ENCODE measurements at regions not wholly inside any gene's neighbourhood (a gene's known extent, or its start where the extent isn't known, plus 50 kb on each side); places are given as distances from the start of the nearest gene placed in this dataset.

GRCh38 chr15:37483779-37484178, 383.4 kb upstream of the MEIS2 start:
- intact Hi-C loops (cut with micrococcal nuclease) = no loop called here
- H3K9me3 Mint-ChIP-seq = peaks cover 3% of the 10 kb centered on the region
- DNase-seq = no peak
- H3K27ac Mint-ChIP-seq = no peak overlapping the region
- no peaks in the 10 kb centered on the region for H3K27me3 Mint-ChIP-seq (ENCODE audit: low read depth)
- H3K4me3 Mint-ChIP-seq = no peak overlapping the region
- H3K36me3 Mint-ChIP-seq (ENCODE audit: low read depth) = no peaks in the 10 kb centered on the region
- no peaks in the 10 kb centered on the region for H3K4me1 Mint-ChIP-seq (ENCODE audit: low read depth)
- CTCF ChIA-PET = no interaction called here

DNA sequence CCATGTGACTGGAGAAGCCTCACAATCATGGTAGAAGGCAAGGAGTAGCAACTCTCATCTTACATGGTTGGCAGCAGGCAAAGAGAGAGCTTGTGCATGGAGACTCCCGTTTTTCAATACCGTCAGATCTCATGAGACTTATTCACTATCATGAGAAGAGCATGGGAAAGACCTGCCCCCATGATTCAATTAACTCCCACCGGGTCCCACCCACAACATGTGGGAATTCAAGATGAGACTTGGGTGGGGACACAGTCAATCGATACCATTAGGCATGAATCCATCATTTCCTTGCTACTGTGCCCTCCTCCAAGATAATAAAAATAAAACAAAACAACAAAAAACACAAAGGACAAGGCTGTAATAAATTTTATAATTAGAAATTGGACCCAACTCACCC, 384.7 kb upstream of the MEIS2 start:
- no peak for DNase-seq
- Mint-ChIP-seq H3K36me3 (ENCODE audit: low read depth) (no peaks in the 10 kb centered on the region), H3K27me3 (ENCODE audit: low read depth) (no peaks in the 10 kb centered on the region), H3K9me3 (peaks cover 3% of the 10 kb centered on the region), H3K4me3 (no peak overlapping the region), H3K27ac (no peak overlapping the region), H3K4me1 (ENCODE audit: low read depth) (no peaks in the 10 kb centered on the region)
- CTCF ChIA-PET = no interaction called here
- intact Hi-C loops (cut with micrococcal nuclease) = no loop called here

- intact Hi-C loops (cut with micrococcal nuclease) = no loop called here
- no peak overlapping the region for H3K4me3 Mint-ChIP-seq
- no peak overlapping the region for H3K27ac Mint-ChIP-seq
- no peaks in the 10 kb centered on the region for H3K4me1 Mint-ChIP-seq (ENCODE audit: low read depth)
- DNase-seq = no peak
- H3K36me3 Mint-ChIP-seq (ENCODE audit: low read depth) = no peaks in the 10 kb centered on the region
- CTCF ChIA-PET = no interaction called here
- H3K9me3 Mint-ChIP-seq = no peaks in the 10 kb centered on the region
- H3K27me3 Mint-ChIP-seq (ENCODE audit: low read depth) = no peaks in the 10 kb centered on the region
Measured at GRCh38 chr15:37490707-37491106, 390.4 kb upstream of the MEIS2 start.

- CTCF ChIA-PET = no interaction called here
- no peak overlapping the region for H3K27ac Mint-ChIP-seq
- no peaks in the 10 kb centered on the region for H3K4me1 Mint-ChIP-seq (ENCODE audit: low read depth)
- H3K9me3 Mint-ChIP-seq = no peaks in the 10 kb centered on the region
- no peak overlapping the region for H3K4me3 Mint-ChIP-seq
- no peak for DNase-seq
- no peaks in the 10 kb centered on the region for H3K36me3 Mint-ChIP-seq (ENCODE audit: low read depth)
- intact Hi-C loops (cut with micrococcal nuclease) = no loop called here
- H3K27me3 Mint-ChIP-seq (ENCODE audit: low read depth) = no peaks in the 10 kb centered on the region
Measured at GRCh38 chr15:37516621-37517020, 416.3 kb upstream of the MEIS2 start.

- Mint-ChIP-seq H3K27me3 (ENCODE audit: low read depth) (peaks cover 2% of the 10 kb centered on the region), H3K36me3 (ENCODE audit: low read depth) (no peaks in the 10 kb centered on the region), H3K4me1 (ENCODE audit: low read depth) (no peaks in the 10 kb centered on the region), H3K9me3 (no peaks in the 10 kb centered on the region), H3K27ac (no peak overlapping the region), H3K4me3 (no peak overlapping the region)
- no peak for DNase-seq
- CTCF ChIA-PET = no interaction called here
- intact Hi-C loops (cut with micrococcal nuclease) = no loop called here
Measured at GRCh38 chr15:37517191-37517895, 417.0 kb upstream of the MEIS2 start.

DNA sequence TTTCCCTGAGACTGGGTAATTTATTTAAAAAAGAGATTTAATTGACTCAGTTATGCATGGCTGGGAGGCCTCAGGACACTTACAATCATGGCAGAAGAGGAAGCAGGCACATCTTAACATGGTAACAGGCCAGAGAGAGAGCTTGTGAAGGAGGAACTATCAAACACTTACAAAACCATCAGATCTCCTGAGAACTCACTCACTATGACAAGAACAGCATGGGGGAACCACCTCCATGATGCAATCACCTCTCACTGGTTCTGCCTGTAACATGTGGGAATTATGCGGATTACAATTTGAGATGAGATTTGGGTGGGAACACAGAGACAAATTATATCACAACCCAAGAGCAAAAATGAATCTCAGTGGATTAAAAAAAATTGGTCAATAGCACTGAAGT, 416.0 kb upstream of the TMCO5A start:
- CTCF ChIA-PET = no interaction called here
- Mint-ChIP-seq H3K4me3 (no peak overlapping the region), H3K9me3 (no peaks in the 10 kb centered on the region), H3K4me1 (ENCODE audit: low read depth) (no peaks in the 10 kb centered on the region), H3K36me3 (ENCODE audit: low read depth) (no peaks in the 10 kb centered on the region), H3K27ac (no peak overlapping the region), H3K27me3 (ENCODE audit: low read depth) (peaks cover 2% of the 10 kb centered on the region)
- intact Hi-C loops (cut with micrococcal nuclease) = no loop called here
- no peak for DNase-seq

- H3K36me3 Mint-ChIP-seq (ENCODE audit: low read depth) = no peaks in the 10 kb centered on the region
- intact Hi-C loops (cut with micrococcal nuclease) = no loop called here
- H3K4me1 Mint-ChIP-seq (ENCODE audit: low read depth) = no peaks in the 10 kb centered on the region
- H3K27ac Mint-ChIP-seq = no peak overlapping the region
- no peak for DNase-seq
- H3K9me3 Mint-ChIP-seq = no peaks in the 10 kb centered on the region
- peaks cover 2% of the 10 kb centered on the region for H3K27me3 Mint-ChIP-seq (ENCODE audit: low read depth)
- no peak overlapping the region for H3K4me3 Mint-ChIP-seq
- CTCF ChIA-PET = interaction anchor here (0.7 kb wide), 1 partner anchor 128 kb away, joined by 3 read pairs; no protein-coding TSS in a partner anchor
Measured at GRCh38 chr15:37520026-37520425, 414.4 kb upstream of the TMCO5A start.

GRCh38 chr15:37520882-37521281, 413.6 kb upstream of the TMCO5A start:
- Mint-ChIP-seq H3K36me3 (ENCODE audit: low read depth) (no peaks in the 10 kb centered on the region), H3K4me3 (no peak overlapping the region), H3K9me3 (no peaks in the 10 kb centered on the region), H3K27ac (no peak overlapping the region), H3K27me3 (ENCODE audit: low read depth) (peaks cover 2% of the 10 kb centered on the region), H3K4me1 (ENCODE audit: low read depth) (no peaks in the 10 kb centered on the region)
- CTCF ChIA-PET = no interaction called here
- intact Hi-C loops (cut with micrococcal nuclease) = no loop called here
- no peak for DNase-seq

GRCh38 chr15:37524601-37525000, 409.8 kb upstream of the TMCO5A start:
- no peak overlapping the region for H3K4me3 Mint-ChIP-seq
- no peak for DNase-seq
- CTCF ChIA-PET = no interaction called here
- intact Hi-C loops (cut with micrococcal nuclease) = no loop called here
- no peaks in the 10 kb centered on the region for H3K36me3 Mint-ChIP-seq (ENCODE audit: low read depth)
- H3K27ac Mint-ChIP-seq = no peak overlapping the region
- no peaks in the 10 kb centered on the region for H3K9me3 Mint-ChIP-seq
- no peaks in the 10 kb centered on the region for H3K4me1 Mint-ChIP-seq (ENCODE audit: low read depth)
- H3K27me3 Mint-ChIP-seq (ENCODE audit: low read depth) = peaks cover 2% of the 10 kb centered on the region

DNA sequence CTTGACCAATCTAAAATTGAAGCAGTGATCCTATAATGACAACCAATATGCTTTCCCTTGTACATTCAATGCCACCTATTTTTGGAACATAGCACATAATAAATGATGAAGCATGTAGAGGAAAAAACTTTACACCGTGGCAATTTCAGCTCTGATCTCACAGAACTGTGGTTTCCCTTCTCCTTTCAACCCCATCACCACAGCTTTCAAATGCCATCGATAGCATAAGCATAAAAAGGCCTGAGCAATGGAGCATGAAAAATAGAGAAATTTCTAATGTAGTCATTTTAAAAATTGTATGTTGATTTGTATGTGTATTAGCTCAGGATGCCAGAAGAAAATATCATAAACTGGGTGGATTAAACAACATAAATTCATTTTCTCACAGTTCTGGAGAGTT, 406.0 kb upstream of the TMCO5A start:
- intact Hi-C loops (cut with micrococcal nuclease) = no loop called here
- Mint-ChIP-seq H3K4me3 (no peak overlapping the region), H3K9me3 (peaks cover 2% of the 10 kb centered on the region), H3K27me3 (ENCODE audit: low read depth) (no peaks in the 10 kb centered on the region), H3K4me1 (ENCODE audit: low read depth) (no peaks in the 10 kb centered on the region), H3K27ac (no peak overlapping the region), H3K36me3 (ENCODE audit: low read depth) (no peaks in the 10 kb centered on the region)
- CTCF ChIA-PET = interaction anchor here (0.7 kb wide), 1 partner anchor 296 kb away, joined by 3 read pairs; no protein-coding TSS in a partner anchor
- no peak for DNase-seq

- Mint-ChIP-seq H3K27me3 (ENCODE audit: low read depth) (no peaks in the 10 kb centered on the region), H3K4me3 (no peak overlapping the region), H3K27ac (no peak overlapping the region), H3K9me3 (peaks cover 19% of the 10 kb centered on the region), H3K4me1 (ENCODE audit: low read depth) (no peaks in the 10 kb centered on the region), H3K36me3 (ENCODE audit: low read depth) (no peaks in the 10 kb centered on the region)
- CTCF ChIA-PET = no interaction called here
- intact Hi-C loops (cut with micrococcal nuclease) = no loop called here
- no peak for DNase-seq
Measured at GRCh38 chr15:37536967-37537605, 397.4 kb upstream of the TMCO5A start.

DNA sequence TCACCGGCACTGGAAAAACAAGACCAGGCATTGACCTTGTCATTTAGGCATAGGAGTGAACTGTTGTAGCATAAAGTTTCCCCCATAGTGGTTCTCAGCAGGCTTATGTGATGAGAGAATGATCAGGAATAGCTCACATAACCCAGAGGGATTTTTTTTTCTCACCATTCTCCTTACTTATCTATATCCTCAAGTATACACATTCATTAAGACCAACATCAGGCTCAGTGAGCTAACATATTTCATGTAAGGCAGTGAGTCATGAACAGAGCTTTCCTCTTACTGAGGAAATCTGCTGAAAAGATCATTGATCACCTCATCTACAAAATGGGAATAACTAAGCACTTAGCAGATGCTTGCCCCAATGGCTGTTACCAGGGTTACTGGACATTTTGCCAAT, 396.6 kb upstream of the TMCO5A start:
- intact Hi-C loops (cut with micrococcal nuclease) = no loop called here
- CTCF ChIA-PET = no interaction called here
- no peak overlapping the region for H3K4me3 Mint-ChIP-seq
- DNase-seq = no peak
- no peaks in the 10 kb centered on the region for H3K27me3 Mint-ChIP-seq (ENCODE audit: low read depth)
- H3K27ac Mint-ChIP-seq = no peak overlapping the region
- H3K36me3 Mint-ChIP-seq (ENCODE audit: low read depth) = no peaks in the 10 kb centered on the region
- H3K9me3 Mint-ChIP-seq = peaks cover 17% of the 10 kb centered on the region
- no peaks in the 10 kb centered on the region for H3K4me1 Mint-ChIP-seq (ENCODE audit: low read depth)

GRCh38 chr15:37548116-37548515, 386.3 kb upstream of the TMCO5A start:
- Mint-ChIP-seq H3K4me3 (no peak overlapping the region), H3K27me3 (ENCODE audit: low read depth) (no peaks in the 10 kb centered on the region), H3K36me3 (ENCODE audit: low read depth) (no peaks in the 10 kb centered on the region), H3K9me3 (no peaks in the 10 kb centered on the region), H3K4me1 (ENCODE audit: low read depth) (no peaks in the 10 kb centered on the region), H3K27ac (no peak overlapping the region)
- CTCF ChIA-PET = no interaction called here
- no peak for DNase-seq
- intact Hi-C loops (cut with micrococcal nuclease) = no loop called here

All from activated naive CD4-positive, alpha-beta T cell treated with anti-CD3 and anti-CD28 coated beads for 36 hours (primary cell).